OCI-LY7 (cell line): ENCODE measurements at regions not wholly inside any gene's neighbourhood (a gene's known extent, or its start where the extent isn't known, plus 50 kb on each side); places are given as distances from the start of the nearest gene placed in this dataset.

Source experiments
- EZH2phosphoT487 ChIP-seq: fragments of 200-600 bp; sonication (generic); IDR thresholded peaks from 2 replicates; pipeline ENCODE4 v1.6.1; 2018; ENCODE audit warnings: low read depth, borderline replicate concordance, mild to moderate bottlenecking, mixed run types, antibody characterized with exemption, low read length, moderate library complexity, mixed read lengths
- TF ChIP-seq, protein P1 (sequence below): fragments of 200-600 bp; sonication (generic); conservative IDR thresholded peaks from 2 replicates; pipeline ENCODE4 v1.5.1; 2014; ENCODE audit warnings: mild to moderate bottlenecking, antibody characterized with exemption, low read length, moderate library complexity, mixed read lengths

DNA sequence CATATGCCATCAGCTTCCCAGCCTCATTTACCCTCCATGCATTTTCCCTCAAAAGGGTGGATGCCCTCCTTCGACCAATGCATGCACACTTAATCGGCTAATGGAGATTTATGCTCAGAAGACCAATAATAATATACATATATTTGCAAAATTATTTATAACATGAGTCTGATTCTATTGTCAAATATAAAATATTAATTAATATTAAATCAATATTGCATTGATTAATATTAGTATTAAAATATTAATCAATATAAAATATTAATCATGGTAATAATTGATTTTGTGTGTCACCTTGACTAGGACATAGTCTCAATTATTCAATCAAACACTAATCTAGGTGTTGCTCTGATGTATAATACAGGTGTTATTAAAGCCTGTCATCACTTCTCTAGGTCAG lies 1282.5 kb downstream of the TMEM121 start:
- TF ChIP-seq, protein P1, sequence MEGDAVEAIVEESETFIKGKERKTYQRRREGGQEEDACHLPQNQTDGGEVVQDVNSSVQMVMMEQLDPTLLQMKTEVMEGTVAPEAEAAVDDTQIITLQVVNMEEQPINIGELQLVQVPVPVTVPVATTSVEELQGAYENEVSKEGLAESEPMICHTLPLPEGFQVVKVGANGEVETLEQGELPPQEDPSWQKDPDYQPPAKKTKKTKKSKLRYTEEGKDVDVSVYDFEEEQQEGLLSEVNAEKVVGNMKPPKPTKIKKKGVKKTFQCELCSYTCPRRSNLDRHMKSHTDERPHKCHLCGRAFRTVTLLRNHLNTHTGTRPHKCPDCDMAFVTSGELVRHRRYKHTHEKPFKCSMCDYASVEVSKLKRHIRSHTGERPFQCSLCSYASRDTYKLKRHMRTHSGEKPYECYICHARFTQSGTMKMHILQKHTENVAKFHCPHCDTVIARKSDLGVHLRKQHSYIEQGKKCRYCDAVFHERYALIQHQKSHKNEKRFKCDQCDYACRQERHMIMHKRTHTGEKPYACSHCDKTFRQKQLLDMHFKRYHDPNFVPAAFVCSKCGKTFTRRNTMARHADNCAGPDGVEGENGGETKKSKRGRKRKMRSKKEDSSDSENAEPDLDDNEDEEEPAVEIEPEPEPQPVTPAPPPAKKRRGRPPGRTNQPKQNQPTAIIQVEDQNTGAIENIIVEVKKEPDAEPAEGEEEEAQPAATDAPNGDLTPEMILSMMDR = no peak
- TF ChIP-seq EZH2phosphoT487 = no peak
